Thymus (tissue), 11 donors: ENCODE measurements at regions not wholly inside any gene's neighbourhood (a gene's known extent, or its start where the extent isn't known, plus 50 kb on each side); places are given as distances from the start of the nearest gene placed in this dataset.

Experiments
- DNase-seq, 9 donors: peaks; one replicate each; pipeline ENCODE4 v3.0.0-alpha.2; 2013; ENCODE audit warnings: low spot score in 9 of 9, low read depth in 6 of 9, missing footprints in 1 of 9
- H3K27ac ChIP-seq, 2 donors: one replicate each; pipeline ENCODE4 v1.5.1; 2013; ENCODE audit warnings: control low read depth in 1 of 2, low read depth in 1 of 2, low read length in 1 of 2, mild to moderate bottlenecking in 1 of 2, moderate library complexity in 1 of 2
- H3K27me3 ChIP-seq, 2 donors: one replicate each; pipeline ENCODE4 v1.5.1; 2013; ENCODE audit warnings: low read length in 1 of 2; ENCODE audit not compliant: control insufficient read depth in 2 of 2, insufficient read depth in 1 of 2
- H3K36me3 ChIP-seq, 2 donors: one replicate each; pipeline ENCODE4 v1.5.1; 2013; ENCODE audit warnings: low read length in 1 of 2, mild to moderate bottlenecking in 1 of 2, moderate library complexity in 1 of 2; ENCODE audit not compliant: control insufficient read depth in 2 of 2, insufficient read depth in 2 of 2
- H3K4me1 ChIP-seq, 2 donors: one replicate each; pipeline ENCODE4 v1.5.1; 2013; ENCODE audit warnings: low read length in 2 of 2; ENCODE audit not compliant: control insufficient read depth in 2 of 2, insufficient read depth in 2 of 2
- H3K4me3 ChIP-seq, 2 donors: one replicate each; pipeline ENCODE4 v1.5.1; 2013; ENCODE audit warnings: low read length in 2 of 2, control low read depth in 1 of 2, mild to moderate bottlenecking in 1 of 2
- H3K9me3 ChIP-seq, 2 donors: one replicate each; pipeline ENCODE4 v1.5.1; 2013; ENCODE audit warnings: low read length in 1 of 2, mild to moderate bottlenecking in 1 of 2; ENCODE audit not compliant: control insufficient read depth in 2 of 2, insufficient read depth in 1 of 2
- WGBS: extraction: QIAGEN DNeasy Blood & Tissue Kit; methylation state at CpG from one replicate; pipeline ENCODE4 v1.1.7; 2013; 5-methylcytosine and 5-hydroxymethylcytosine counted together
- donor health status: healthy.

DNA sequence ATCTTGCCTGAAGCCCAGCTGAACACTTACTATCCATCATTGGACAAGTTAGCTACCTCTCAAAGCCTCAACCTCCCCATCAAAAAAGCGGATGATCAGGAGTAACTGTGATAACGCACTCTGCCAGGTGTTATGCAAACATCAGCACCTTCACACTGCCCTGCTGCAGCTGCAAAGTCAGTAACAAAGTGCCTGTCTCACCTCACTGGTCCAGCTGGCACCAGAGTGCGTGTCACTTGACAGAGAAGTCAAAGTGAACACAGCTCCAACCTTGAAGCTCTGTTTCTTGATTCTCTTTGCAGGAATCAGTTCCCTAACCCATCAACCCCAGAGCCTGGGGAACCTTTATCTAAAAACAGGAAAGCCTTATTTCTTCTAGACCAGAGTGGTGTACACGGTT is 413.6 kb downstream of the CTTN start:
- H3K9me3 ChIP-seq, result no peaks in the 10 kb centered on the region
- H3K36me3 ChIP-seq, result no peaks in the 10 kb centered on the region
- DNase-seq, result no peak
- no peak overlapping the region for H3K27ac ChIP-seq
- no peaks in the 10 kb centered on the region for H3K27me3 ChIP-seq
- 87% methylated on average over 4 of the region's 4 CpGs for WGBS
- H3K4me1 ChIP-seq, result no peaks in the 10 kb centered on the region
- no peak overlapping the region for H3K4me3 ChIP-seq

DNA sequence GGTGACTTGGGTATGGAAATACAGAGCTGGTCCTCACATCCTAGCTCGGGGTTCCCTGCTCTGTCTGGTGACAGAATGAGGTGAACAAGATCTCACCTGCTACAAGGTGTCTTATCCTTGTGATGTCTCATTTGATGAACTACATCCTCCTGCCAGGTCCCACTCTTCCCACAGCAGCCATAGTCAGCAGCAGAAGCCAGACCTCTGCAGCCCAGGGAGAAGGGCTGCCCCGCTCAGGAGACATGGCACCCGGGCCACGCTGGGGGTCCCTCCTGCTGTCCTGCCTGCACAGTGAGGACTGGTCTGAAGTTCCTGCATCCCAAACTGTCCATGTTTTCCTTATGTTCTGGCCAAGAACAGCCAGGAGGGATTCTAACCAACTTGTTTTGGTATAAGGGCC is 414.1 kb downstream of the CTTN start:
- Histone ChIP-seq H3K9me3 (no peaks in the 10 kb centered on the region), H3K4me3 (no peak overlapping the region), H3K27me3 (no peaks in the 10 kb centered on the region), H3K27ac (no peak overlapping the region), H3K4me1 (no peaks in the 10 kb centered on the region), H3K36me3 (no peaks in the 10 kb centered on the region)
- DNase-seq, result no peak
- WGBS, result 91% methylated on average over 4 of the region's 4 CpGs

DNA sequence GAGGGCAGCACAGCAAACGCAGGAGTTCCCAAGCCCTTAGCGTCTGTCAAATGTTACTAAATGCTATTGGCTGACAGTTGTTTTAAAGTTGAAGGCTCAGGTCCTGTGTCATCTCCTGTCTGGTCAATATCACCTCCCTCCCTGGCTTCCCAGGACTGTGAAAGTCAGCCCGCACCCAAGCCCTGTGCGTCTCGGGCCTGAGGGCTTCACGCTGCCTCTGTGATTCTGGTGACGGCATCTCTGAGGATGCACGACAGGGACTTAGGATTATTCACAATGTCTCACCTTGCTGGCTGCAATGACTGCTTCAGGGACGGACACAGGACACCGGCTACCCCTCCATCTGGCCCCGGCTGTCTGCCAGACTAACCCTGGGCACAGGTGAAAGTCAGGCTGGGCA is 415.3 kb downstream of the CTTN start:
- no peak overlapping the region for H3K27ac ChIP-seq
- no peaks in the 10 kb centered on the region for H3K4me1 ChIP-seq
- DNase-seq, result no peak
- no peak overlapping the region for H3K4me3 ChIP-seq
- 85% methylated on average over 11 of the region's 11 CpGs for WGBS
- H3K27me3 ChIP-seq, result no peaks in the 10 kb centered on the region
- no peaks in the 10 kb centered on the region for H3K9me3 ChIP-seq
- H3K36me3 ChIP-seq, result no peaks in the 10 kb centered on the region

DNA sequence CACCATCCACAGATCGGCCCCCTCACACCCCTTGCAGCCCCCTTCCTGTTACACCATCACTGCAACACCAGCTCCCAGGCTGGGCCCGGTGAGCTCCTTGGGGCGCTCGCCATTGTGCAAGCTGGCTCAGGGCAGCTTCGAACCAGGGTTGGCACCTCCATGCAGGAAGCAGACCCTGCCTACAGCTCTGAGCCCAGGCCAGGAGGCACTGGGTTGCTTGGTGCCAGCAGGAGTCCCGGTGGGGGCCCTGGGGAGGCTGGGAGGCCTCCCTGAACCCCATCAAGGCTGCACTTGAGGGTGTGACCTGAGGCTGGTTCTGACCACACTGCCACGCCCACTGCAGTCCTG is 417.1 kb downstream of the CTTN start:
- no peaks in the 10 kb centered on the region for H3K9me3 ChIP-seq
- no peaks in the 10 kb centered on the region for H3K36me3 ChIP-seq
- H3K4me3 ChIP-seq, result no peak overlapping the region
- no peaks in the 10 kb centered on the region for H3K4me1 ChIP-seq
- H3K27me3 ChIP-seq, result no peaks in the 10 kb centered on the region
- 89% methylated on average over 7 of the region's 7 CpGs for WGBS
- no peak for DNase-seq
- H3K27ac ChIP-seq, result no peak overlapping the region

DNA sequence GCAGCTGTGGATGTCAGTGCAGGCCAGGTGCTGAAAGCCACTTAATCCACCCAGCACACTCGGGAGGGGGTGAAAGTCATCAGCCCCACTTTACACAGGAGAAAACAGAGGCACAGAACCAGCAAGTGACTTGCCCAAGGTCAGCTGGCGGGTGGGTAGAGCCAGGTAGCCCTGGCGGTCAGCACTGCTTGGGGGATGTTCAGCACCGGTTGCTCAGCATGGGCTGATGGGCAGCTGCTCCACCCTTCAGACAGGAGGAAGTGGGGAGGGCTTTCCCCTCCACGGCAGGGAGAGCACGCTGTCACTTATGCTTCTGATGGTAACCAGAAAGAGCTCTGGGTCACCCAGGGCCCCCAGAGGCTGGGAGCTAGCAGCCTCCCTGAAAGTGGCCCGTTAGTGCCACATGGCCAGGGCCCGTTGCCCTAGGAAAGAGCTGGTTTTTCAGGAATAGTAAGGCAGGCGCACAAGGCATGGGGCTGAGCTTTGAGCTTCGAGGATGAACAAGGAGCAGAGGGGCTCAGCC is 417.9 kb downstream of the CTTN start:
- Histone ChIP-seq H3K4me3 (no peak overlapping the region), H3K4me1 (no peaks in the 10 kb centered on the region), H3K27me3 (no peaks in the 10 kb centered on the region), H3K9me3 (no peaks in the 10 kb centered on the region), H3K36me3 (no peaks in the 10 kb centered on the region), H3K27ac (no peak overlapping the region)
- WGBS, result 71% methylated on average over 10 of the region's 10 CpGs
- DNase-seq, result no peak

DNA sequence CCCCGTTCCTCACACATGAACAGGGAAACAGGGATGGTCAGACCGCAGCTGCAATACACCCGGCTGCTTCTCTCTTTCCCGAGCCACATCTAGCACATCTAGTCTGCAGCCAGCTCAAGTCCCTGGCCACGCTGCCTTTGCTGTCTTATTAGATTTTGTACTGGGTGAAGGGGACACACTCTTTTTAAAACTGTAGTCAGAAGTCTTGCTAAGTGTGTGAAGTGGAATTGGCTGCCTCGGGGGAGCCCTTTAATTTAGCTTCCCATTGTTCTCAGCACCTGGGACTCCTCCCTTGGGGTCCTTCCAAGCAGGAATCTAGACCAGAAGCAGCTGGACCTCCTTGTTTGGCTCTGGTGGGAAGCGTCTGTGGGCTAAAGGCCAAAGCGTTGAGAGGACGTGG is 420.0 kb downstream of the CTTN start:
- Histone ChIP-seq H3K4me3 (no peak overlapping the region), H3K36me3 (no peaks in the 10 kb centered on the region), H3K27ac (no peak overlapping the region), H3K4me1 (no peaks in the 10 kb centered on the region), H3K9me3 (no peaks in the 10 kb centered on the region), H3K27me3 (no peaks in the 10 kb centered on the region)
- no peak for DNase-seq
- 89% methylated on average over 9 of the region's 9 CpGs for WGBS

DNA sequence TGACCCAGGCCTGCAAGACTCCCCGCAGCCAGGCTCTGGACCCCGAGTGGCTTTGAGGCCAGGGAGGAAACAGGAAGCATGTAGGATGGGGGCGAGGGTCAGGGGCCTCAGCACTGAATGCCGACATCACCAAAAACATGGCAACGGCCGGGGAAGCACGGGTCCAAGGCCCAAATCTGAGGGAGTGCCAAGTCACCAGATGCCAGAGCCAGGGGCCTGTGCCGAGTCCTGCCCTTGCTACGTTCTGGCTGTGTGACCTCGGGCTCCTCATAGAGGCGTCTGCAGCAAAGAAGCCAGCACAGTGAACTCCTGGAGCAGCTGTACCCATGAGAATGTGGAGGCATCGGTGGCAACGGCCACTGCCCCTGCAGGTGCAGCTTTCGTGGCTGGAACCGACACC is 420.7 kb downstream of the CTTN start:
- no peak overlapping the region for H3K4me3 ChIP-seq
- no peaks in the 10 kb centered on the region for H3K4me1 ChIP-seq
- no peak for DNase-seq
- peaks cover 0 to 5% of the 10 kb centered on the region in 2 donors for H3K27me3 ChIP-seq
- H3K27ac ChIP-seq, result no peak overlapping the region
- no peaks in the 10 kb centered on the region for H3K9me3 ChIP-seq
- 71% methylated on average over 15 of the region's 15 CpGs for WGBS
- H3K36me3 ChIP-seq, result no peaks in the 10 kb centered on the region

DNA sequence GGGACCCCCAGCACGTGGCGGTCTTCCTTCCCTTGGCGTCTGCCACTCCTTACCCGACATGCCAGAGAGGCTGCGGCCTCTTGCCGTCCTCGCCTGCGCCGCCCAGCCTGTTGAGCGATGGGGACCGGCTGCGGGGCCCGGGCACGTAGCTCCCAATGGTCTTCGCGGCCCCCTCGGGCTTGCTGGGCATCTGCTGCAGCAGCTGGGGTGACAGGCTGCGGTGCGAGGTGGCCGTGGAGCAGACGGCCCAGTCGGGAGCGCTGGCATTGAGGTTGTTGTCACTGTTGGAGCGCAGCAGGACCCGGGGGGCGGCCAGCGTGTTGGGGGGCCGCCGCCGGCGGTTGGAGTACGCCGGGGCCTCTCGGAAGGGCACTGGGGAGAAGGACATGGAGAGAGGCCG is 422.0 kb downstream of the CTTN start:
- no peaks in the 10 kb centered on the region for H3K9me3 ChIP-seq
- H3K4me1 ChIP-seq, result no peaks in the 10 kb centered on the region
- WGBS, result 96% methylated on average over 35 of the region's 35 CpGs
- H3K27me3 ChIP-seq, result peaks cover 2 to 15% of the 10 kb centered on the region in 2 donors
- DNase-seq, result no peak
- no peaks in the 10 kb centered on the region for H3K36me3 ChIP-seq
- no peak overlapping the region for H3K4me3 ChIP-seq
- H3K27ac ChIP-seq, result no peak overlapping the region

DNA sequence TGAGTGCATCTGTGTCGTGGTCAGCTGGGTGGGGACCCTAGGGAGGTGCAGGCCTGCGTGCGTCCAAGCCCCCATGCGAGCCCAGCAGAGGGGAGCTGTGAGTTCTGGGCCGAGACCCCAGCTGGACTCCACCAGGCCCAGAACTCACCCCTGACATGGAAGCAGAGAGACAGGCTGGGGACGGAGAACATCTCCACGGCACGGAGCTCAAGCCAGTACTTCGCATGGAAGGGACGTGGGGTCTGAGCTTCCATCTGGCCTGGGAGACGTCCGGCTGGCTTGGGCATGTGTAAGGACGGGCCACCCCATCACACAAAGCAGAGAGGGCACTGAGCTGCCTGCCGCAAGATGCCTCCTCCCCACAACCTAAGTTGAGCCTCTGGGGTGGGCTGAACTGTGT is 422.4 kb downstream of the CTTN start:
- WGBS, result 93% methylated on average over 14 of the region's 14 CpGs
- no peak for DNase-seq
- Histone ChIP-seq H3K27me3 (peaks cover 2 to 15% of the 10 kb centered on the region in 2 donors), H3K36me3 (no peaks in the 10 kb centered on the region), H3K9me3 (no peaks in the 10 kb centered on the region), H3K4me1 (no peaks in the 10 kb centered on the region), H3K4me3 (no peak overlapping the region), H3K27ac (no peak overlapping the region)

DNA sequence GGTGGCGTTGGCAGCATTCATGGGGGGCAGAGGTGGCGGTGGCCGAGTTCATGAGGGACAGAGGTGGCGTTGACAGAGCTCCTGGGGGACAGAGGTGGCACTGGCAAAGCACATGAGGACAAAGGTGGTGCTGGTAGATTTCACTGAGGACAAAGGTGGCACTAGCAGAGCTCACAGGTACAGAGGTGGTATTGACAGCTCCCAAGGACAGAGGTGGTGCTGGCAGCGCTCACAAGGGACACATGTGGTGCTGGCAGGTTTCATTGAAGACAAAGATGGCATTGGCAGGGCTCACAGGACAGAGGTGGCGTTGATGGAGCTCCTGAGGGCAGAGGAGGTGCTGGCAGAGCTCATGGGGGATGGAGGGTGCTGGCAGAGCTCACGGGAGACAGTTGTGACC is 425.4 kb downstream of the CTTN start:
- Histone ChIP-seq H3K27me3 (peaks cover 6 to 37% of the 10 kb centered on the region in 2 donors), H3K27ac (no peak overlapping the region), H3K4me1 (no peaks in the 10 kb centered on the region), H3K36me3 (no peaks in the 10 kb centered on the region), H3K9me3 (no peaks in the 10 kb centered on the region), H3K4me3 (no peak overlapping the region)
- DNase-seq, result no peak
- 92% methylated on average over 7 of the region's 7 CpGs for WGBS
